ENCODE measurements at regions not wholly inside any gene's neighbourhood (a gene's known extent, or its start where the extent isn't known, plus 50 kb on each side); places are given as distances from the start of the nearest gene placed in this dataset.

- Histone ChIP-seq H3K4me1 (peaks cover 0 to 9% (median 0%) of the 10 kb centered on the region in 4 donors), H3K27me3 (no peaks in the 10 kb centered on the region), H3K27ac (no peak overlapping the region), H3K9me3 (no peaks in the 10 kb centered on the region), H3K4me3 (no peak overlapping the region), H3K36me3 (no peaks in the 10 kb centered on the region)
- WGBS, 2 donors, result 93% methylated on average over 3 of the region's 3 CpGs
- TF ChIP-seq CTCF (IDR thresholded peaks at IDR 0.05) (no peak), EP300 (IDR thresholded peaks at IDR 0.05) (no peak), POLR2AphosphoS5 (IDR thresholded peaks at IDR 0.05) (no peak), POLR2A (IDR thresholded peaks at IDR 0.05) (no peak)
- no peak for DNase-seq
- ATAC-seq (ENCODE audit: low FRiP score in 2 of 2), result peak in 1 of 2 donors; percentile 44
Measured at GRCh38 chr6:74605922-74606581, 599.8 kb downstream of the COL12A1 start.

GRCh38 chr6:74604279-74604678, 601.6 kb downstream of the COL12A1 start:
- Histone ChIP-seq H3K4me3 (no peak overlapping the region), H3K9me3 (no peaks in the 10 kb centered on the region), H3K27ac (no peak overlapping the region), H3K36me3 (no peaks in the 10 kb centered on the region), H3K27me3 (no peaks in the 10 kb centered on the region), H3K4me1 (peaks cover 0 to 9% (median 0%) of the 10 kb centered on the region in 4 donors)
- WGBS, 2 donors, result 69 to 76% methylated on average over 3 of the region's 3 CpGs
- TF ChIP-seq POLR2AphosphoS5 (IDR thresholded peaks at IDR 0.05) (no peak), CTCF (IDR thresholded peaks at IDR 0.05) (no peak), POLR2A (IDR thresholded peaks at IDR 0.05) (no peak), EP300 (IDR thresholded peaks at IDR 0.05) (no peak)
- DNase-seq (no peak), ATAC-seq (ENCODE audit: low FRiP score in 2 of 2) (no peak)

GRCh38 chr6:74603322-74604076, 602.4 kb downstream of the COL12A1 start:
- Histone ChIP-seq H3K4me3 (no peak overlapping the region), H3K9me3 (no peaks in the 10 kb centered on the region), H3K4me1 (peaks cover 0 to 9% (median 0%) of the 10 kb centered on the region in 4 donors), H3K27ac (no peak overlapping the region), H3K36me3 (no peaks in the 10 kb centered on the region), H3K27me3 (no peaks in the 10 kb centered on the region)
- TF ChIP-seq EP300 (IDR thresholded peaks at IDR 0.05) (no peak), CTCF (IDR thresholded peaks at IDR 0.05) (no peak), POLR2AphosphoS5 (IDR thresholded peaks at IDR 0.05) (no peak), POLR2A (IDR thresholded peaks at IDR 0.05) (no peak)
- no peak for DNase-seq
- ATAC-seq (ENCODE audit: low FRiP score in 2 of 2), result no peak
- WGBS, 2 donors, result 84 to 89% methylated on average over 2 of the region's 2 CpGs

GRCh38 chr6:74602206-74602605, 603.6 kb downstream of the COL12A1 start:
- no peaks in the 10 kb centered on the region for H3K9me3 ChIP-seq
- 86 to 92% methylated on average over 3 of the region's 3 CpGs for WGBS, 2 donors
- no peak for DNase-seq
- no peak for TF ChIP-seq POLR2A (IDR thresholded peaks at IDR 0.05)
- TF ChIP-seq EP300 (IDR thresholded peaks at IDR 0.05), result no peak
- no peak for TF ChIP-seq POLR2AphosphoS5 (IDR thresholded peaks at IDR 0.05)
- TF ChIP-seq CTCF (IDR thresholded peaks at IDR 0.05), result no peak
- no peaks in the 10 kb centered on the region for H3K27me3 ChIP-seq
- H3K36me3 ChIP-seq, result no peaks in the 10 kb centered on the region
- ATAC-seq (ENCODE audit: low FRiP score in 2 of 2), result no peak
- H3K27ac ChIP-seq, result no peak overlapping the region
- H3K4me3 ChIP-seq, result no peak overlapping the region
- H3K4me1 ChIP-seq, result peaks cover 0 to 9% (median 0%) of the 10 kb centered on the region in 4 donors

Measured in upper lobe of left lung (tissue), 6 donors.